ENCODE measurements at regions not wholly inside any gene's neighbourhood (a gene's known extent, or its start where the extent isn't known, plus 50 kb on each side); places are given as distances from the start of the nearest gene placed in this dataset.

DNA sequence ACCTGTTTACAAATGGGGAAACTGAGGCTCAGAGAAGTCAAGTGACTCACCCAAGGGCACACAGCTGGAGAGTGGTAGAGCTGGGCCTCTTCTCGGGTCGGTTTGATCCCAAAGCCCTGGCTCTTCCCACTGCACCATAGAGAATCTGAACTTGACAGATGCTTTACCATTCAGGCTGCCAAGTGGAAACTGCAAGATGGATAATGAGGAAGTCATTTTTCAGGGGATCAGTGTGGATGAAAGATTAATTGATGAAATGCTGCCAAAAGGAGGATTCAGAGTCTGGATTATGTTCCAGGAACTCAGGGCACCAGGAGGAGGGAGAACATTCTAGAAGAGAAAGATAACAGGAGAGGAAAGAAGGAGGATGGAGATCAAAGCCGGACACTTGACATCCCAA, 185.9 kb upstream of the ZBED5 start:
- ChIA-PET POLR2A (no interaction called here), CTCF (ENCODE audit: unreplicated experiment) (no interaction called here)
- TF ChIP-seq EZH2phosphoT487 (IDR thresholded peaks at IDR 0.05; ENCODE audit: borderline replicate concordance, low read depth, low read length), result no peak
- TF ChIP-seq, protein P1, sequence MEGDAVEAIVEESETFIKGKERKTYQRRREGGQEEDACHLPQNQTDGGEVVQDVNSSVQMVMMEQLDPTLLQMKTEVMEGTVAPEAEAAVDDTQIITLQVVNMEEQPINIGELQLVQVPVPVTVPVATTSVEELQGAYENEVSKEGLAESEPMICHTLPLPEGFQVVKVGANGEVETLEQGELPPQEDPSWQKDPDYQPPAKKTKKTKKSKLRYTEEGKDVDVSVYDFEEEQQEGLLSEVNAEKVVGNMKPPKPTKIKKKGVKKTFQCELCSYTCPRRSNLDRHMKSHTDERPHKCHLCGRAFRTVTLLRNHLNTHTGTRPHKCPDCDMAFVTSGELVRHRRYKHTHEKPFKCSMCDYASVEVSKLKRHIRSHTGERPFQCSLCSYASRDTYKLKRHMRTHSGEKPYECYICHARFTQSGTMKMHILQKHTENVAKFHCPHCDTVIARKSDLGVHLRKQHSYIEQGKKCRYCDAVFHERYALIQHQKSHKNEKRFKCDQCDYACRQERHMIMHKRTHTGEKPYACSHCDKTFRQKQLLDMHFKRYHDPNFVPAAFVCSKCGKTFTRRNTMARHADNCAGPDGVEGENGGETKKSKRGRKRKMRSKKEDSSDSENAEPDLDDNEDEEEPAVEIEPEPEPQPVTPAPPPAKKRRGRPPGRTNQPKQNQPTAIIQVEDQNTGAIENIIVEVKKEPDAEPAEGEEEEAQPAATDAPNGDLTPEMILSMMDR (conservative IDR thresholded peaks at IDR 0.05; ENCODE audit: low read length), result no peak
- H3K79me2 ChIP-seq (ENCODE audit: insufficient read depth, low read depth, low read length), result no peaks in the 10 kb centered on the region
- H2AFZ ChIP-seq (ENCODE audit: low read length), result no peak overlapping the region
- H3K4me1 ChIP-seq (ENCODE audit: insufficient read depth, low read length, poor library complexity, severe bottlenecking), result no peaks in the 10 kb centered on the region
- H4K20me1 ChIP-seq (ENCODE audit: insufficient read depth, low read length), result no peaks in the 10 kb centered on the region
- no peaks in the 10 kb centered on the region for H3K9me2 ChIP-seq (ENCODE audit: insufficient read depth, low read length)
- no peaks in the 10 kb centered on the region for H3K36me3 ChIP-seq (ENCODE audit: insufficient read depth, low read length)
- H3K27ac ChIP-seq (ENCODE audit: low read depth, low read length, poor library complexity, severe bottlenecking), result no peak overlapping the region
- no peak for DNase-seq (ENCODE audit: low spot score)
- no peak overlapping the region for H3K4me3 ChIP-seq (ENCODE audit: low read depth, low read length, poor library complexity, severe bottlenecking)
- intact Hi-C loops (cut with micrococcal nuclease; ENCODE audit: unreplicated experiment), result no loop called here
- H3K4me2 ChIP-seq (ENCODE audit: low read length), result no peak overlapping the region
- no peaks in the 10 kb centered on the region for H3K9me3 ChIP-seq (ENCODE audit: low read length)
- BruUV-seq (replicated peaks), result no TSS peak

DNA sequence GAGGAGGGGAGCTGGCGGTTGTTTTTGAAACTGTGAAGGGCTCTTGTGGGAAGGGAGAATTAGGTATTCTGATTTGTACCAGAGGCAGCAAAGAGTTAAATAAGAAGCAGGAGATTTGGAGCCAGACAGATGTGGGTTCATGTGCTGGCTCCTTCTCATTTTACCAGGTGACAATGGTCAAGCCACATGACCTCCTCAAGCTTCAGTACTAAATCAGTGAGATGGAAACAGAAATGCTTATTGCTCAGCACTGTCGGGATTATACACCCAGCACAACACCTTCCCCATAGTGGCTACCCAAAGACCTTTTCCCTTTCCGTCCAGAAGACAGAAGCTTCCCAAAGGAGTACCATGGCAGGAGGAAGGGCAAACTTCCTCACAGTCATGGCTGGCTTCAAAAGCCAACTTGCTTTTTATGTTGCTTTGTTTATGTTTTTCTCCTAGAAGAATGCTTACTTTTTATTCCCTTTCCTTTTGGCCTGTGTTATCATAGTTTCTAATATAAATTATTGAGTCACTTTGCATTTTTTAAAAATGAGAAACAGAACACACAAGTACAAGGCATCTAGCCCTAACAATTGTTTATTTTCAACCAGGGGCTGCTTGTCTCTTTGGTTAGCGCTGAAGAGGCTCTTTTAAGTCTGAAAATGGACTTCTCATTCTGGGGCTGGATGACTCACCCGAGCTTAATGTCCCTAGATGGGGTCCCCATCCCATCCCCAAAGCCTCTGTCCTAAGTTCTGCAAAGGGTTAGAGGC, 181.5 kb upstream of the ZBED5 start:
- H3K4me3 ChIP-seq (ENCODE audit: low read depth, low read length, poor library complexity, severe bottlenecking), result no peak overlapping the region
- no peaks in the 10 kb centered on the region for H3K79me2 ChIP-seq (ENCODE audit: insufficient read depth, low read depth, low read length)
- POLR2A ChIA-PET, result no interaction called here
- no peaks in the 10 kb centered on the region for H3K9me3 ChIP-seq (ENCODE audit: low read length)
- no peaks in the 10 kb centered on the region for H3K9me2 ChIP-seq (ENCODE audit: insufficient read depth, low read length)
- H3K36me3 ChIP-seq (ENCODE audit: insufficient read depth, low read length), result no peaks in the 10 kb centered on the region
- CTCF ChIA-PET (ENCODE audit: unreplicated experiment), result no interaction called here
- no peak overlapping the region for H3K27ac ChIP-seq (ENCODE audit: low read depth, low read length, poor library complexity, severe bottlenecking)
- TF ChIP-seq, protein P1 (conservative IDR thresholded peaks at IDR 0.05; ENCODE audit: low read length), result no peak
- TF ChIP-seq EZH2phosphoT487 (IDR thresholded peaks at IDR 0.05; ENCODE audit: borderline replicate concordance, low read depth, low read length), result no peak
- no peaks in the 10 kb centered on the region for H4K20me1 ChIP-seq (ENCODE audit: insufficient read depth, low read length)
- no peak overlapping the region for H3K4me2 ChIP-seq (ENCODE audit: low read length)
- intact Hi-C loops (cut with micrococcal nuclease; ENCODE audit: unreplicated experiment), result loop anchor here (5.0 kb wide), 1 partner anchor 118 kb away; no protein-coding TSS in a partner anchor
- no peak for DNase-seq (ENCODE audit: low spot score)
- BruUV-seq (replicated peaks), result no TSS peak
- H2AFZ ChIP-seq (ENCODE audit: low read length), result no peak overlapping the region
- no peaks in the 10 kb centered on the region for H3K4me1 ChIP-seq (ENCODE audit: insufficient read depth, low read length, poor library complexity, severe bottlenecking)

DNA sequence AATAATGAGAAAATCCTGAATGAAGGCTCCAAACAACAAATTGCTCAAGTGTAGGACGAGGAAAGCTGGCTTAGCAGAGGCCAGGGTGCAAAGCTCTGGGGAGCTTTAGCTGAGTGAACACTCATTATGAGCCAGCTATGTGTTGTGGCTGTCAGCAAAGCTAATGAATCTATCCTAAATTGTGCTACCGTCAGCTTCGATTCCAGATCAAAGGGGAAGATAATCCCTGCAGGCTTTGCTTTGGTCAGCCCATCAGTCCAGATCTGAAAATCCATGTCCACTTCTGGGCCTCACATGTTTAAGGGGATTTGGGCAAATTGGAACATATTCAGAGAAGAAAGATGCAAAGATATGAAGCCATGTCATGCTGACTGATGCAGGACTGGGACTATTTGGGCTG, 180.9 kb upstream of the ZBED5 start:
- Histone ChIP-seq H3K4me2 (ENCODE audit: low read length) (no peak overlapping the region), H3K27ac (ENCODE audit: low read depth, low read length, poor library complexity, severe bottlenecking) (no peak overlapping the region), H2AFZ (ENCODE audit: low read length) (no peak overlapping the region), H3K4me1 (ENCODE audit: insufficient read depth, low read length, poor library complexity, severe bottlenecking) (no peaks in the 10 kb centered on the region), H4K20me1 (ENCODE audit: insufficient read depth, low read length) (no peaks in the 10 kb centered on the region), H3K9me2 (ENCODE audit: insufficient read depth, low read length) (no peaks in the 10 kb centered on the region), H3K4me3 (ENCODE audit: low read depth, low read length, poor library complexity, severe bottlenecking) (no peak overlapping the region), H3K79me2 (ENCODE audit: insufficient read depth, low read depth, low read length) (no peaks in the 10 kb centered on the region), H3K36me3 (ENCODE audit: insufficient read depth, low read length) (no peaks in the 10 kb centered on the region), H3K9me3 (ENCODE audit: low read length) (no peaks in the 10 kb centered on the region)
- ChIA-PET CTCF (ENCODE audit: unreplicated experiment) (no interaction called here), POLR2A (no interaction called here)
- no TSS peak for BruUV-seq (replicated peaks)
- no peak for DNase-seq (ENCODE audit: low spot score)
- TF ChIP-seq, protein P1 (conservative IDR thresholded peaks at IDR 0.05; ENCODE audit: low read length), result no peak
- no peak for TF ChIP-seq EZH2phosphoT487 (IDR thresholded peaks at IDR 0.05; ENCODE audit: borderline replicate concordance, low read depth, low read length)
- intact Hi-C loops (cut with micrococcal nuclease; ENCODE audit: unreplicated experiment), result loop anchor here (5.0 kb wide), 1 partner anchor 119 kb away; no protein-coding TSS in a partner anchor

Measured in OCI-LY7 (cell line).